ENCODE measurements at regions not wholly inside any gene's neighbourhood (a gene's known extent, or its start where the extent isn't known, plus 50 kb on each side); places are given as distances from the start of the nearest gene placed in this dataset.

- no peak for DNase-seq
Measured at GRCh38 chr6:167759206-167759605, 67.5 kb upstream of the AFDN start.

- no peak for DNase-seq
Measured at GRCh38 chr6:167759912-167760311, 66.8 kb upstream of the AFDN start.

GRCh38 chr6:167760979-167761793 lies 65.5 kb upstream of the AFDN start:
- DNase-seq, result no peak

DNA sequence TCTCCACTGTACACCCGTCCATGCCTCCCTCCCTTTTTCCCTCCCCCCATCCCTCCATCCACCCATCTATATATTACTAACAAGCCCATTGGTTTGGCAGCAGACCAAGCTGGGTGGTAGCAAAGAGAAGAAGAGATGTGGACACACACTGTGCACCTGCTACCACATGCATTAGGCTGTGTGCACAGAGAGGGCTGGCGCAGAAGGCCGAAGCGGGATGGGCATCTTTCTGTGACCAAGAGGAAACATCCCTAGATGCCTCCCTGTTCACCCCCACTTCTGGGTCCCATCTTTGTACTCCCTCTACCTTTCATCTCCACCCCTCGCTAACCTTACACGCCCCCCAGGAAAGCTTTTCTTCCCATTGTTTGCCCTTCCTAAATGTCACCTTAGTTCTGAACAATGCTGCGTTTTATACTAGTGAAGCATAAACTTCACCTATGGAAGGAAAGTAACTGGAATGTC lies 64.9 kb upstream of the AFDN start:
- DNase-seq, result no peak

GRCh38 chr6:167762259-167762962 lies 64.3 kb upstream of the AFDN start:
- no peak for DNase-seq

DNA sequence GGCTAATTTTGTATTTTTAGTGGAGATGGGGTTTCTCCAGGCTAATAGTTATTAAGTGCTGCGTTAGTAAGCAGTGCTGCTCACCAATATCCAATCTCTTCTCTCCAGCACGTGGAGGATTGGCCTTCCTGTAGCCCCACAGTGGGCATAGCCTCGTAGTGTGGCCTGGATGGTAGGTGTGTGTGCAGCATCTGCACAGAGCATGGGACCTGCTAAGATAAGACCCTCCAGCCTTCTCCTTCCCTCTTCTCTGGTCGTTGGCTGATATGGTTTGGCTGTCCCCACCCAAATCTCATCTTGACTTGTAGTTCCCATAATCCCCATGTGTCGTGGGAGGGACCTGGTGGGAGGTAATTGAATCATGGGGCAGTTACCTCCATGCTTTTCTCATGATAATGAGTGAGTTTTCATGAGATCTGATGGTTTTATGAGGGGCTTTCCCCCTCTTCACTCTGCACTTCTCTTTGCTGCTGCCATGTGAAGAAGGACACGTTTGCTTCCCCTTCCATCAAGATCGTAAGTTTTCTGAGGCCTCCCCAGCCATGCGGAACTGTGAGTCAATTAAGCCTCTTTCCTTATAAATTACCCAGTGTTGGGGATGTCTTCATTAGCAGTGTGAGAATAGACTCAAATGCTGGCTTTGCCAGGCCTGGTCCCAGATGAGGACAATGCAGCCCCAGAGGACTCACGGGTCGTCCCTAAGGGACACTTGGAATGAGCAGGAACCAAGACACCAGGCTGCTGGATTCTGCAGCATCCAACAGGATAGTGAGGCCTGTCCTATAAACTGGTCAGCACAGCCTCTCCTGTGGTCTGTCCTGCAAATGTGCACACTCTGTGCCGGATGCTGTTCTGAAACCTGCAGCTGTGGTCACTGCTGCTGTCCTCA lies 63.4 kb upstream of the AFDN start:
- DNase-seq, result no peak

- no peak for DNase-seq
Measured at GRCh38 chr6:167764215-167764614, 62.5 kb upstream of the AFDN start.

DNA sequence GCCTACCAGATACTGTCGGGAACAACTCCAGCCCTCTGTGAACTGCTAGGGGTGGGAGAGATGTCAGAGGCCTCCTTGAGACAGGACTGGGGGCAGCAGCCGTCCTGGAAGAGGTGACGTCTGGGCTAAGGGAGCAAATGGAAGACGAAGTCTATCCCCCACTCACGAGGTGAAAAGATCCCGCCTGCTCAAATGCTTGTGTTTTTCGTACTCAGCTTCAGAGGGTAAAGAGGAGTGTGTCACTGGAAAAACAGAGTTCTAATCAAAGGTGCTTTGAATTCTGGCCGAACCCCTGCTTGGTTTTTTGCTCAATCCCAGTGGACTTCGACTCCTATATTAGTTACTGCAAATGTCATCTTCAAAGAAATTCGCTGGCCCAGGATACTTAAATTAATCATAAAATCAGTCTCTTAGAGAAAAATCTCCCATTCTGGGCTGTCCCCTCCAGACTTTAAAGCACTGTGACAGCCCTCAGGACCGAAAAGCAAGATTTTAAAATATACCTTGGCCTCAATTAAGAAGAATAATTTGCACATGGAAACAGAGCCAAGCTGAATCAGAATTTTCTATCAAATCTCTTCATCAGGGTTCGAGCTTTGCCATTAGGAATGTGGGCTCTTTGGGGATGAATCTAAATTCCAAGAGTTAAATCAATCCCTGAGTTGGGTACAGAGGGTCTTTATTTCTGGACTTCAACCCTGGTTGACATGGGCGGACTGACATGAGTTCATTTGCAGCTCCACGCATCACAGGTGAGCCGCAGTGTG lies 61.8 kb upstream of the AFDN start:
- DNase-seq, result no peak

- no peak for DNase-seq
Measured at GRCh38 chr6:167766986-167767714, 59.6 kb upstream of the AFDN start.

GRCh38 chr6:167767715-167768107 lies 59.0 kb upstream of the AFDN start:
- no peak for DNase-seq

DNA sequence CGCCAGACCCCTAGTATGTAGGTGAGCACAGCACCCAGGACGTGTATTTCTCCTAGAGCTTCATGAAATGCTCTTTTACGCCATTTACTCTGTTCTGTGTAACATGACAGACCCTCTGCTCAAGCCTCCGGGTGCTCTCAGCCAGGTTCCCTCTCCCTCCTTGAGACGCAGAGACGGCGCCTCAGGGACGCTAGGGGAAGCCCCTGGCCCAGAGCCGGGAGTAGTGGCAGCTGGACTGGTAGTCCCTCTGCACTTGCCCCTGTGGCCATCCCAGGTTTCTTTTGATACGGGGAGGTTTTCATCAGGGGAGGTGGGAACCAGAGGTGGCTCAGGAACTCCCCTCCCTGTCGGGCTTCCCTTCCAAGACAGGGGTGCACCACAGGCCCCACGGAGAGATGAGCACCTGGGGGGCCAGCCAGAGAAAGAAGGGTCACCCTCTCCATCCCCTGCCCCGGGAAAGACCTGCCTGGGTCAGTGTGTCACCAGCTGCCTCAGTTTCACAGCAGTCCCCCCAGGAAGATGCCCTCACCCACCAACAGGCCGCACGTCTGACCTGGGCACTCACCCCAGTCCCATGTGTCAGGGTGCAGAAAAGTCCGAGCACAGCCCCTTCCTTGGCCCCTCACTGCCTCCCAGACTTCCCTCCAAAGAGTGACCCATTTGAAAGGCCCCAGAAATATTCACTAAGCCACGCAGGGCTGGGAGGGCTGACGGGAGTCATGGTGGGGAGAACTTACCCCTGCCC lies 58.1 kb upstream of the AFDN start:
- no peak for DNase-seq

DNA sequence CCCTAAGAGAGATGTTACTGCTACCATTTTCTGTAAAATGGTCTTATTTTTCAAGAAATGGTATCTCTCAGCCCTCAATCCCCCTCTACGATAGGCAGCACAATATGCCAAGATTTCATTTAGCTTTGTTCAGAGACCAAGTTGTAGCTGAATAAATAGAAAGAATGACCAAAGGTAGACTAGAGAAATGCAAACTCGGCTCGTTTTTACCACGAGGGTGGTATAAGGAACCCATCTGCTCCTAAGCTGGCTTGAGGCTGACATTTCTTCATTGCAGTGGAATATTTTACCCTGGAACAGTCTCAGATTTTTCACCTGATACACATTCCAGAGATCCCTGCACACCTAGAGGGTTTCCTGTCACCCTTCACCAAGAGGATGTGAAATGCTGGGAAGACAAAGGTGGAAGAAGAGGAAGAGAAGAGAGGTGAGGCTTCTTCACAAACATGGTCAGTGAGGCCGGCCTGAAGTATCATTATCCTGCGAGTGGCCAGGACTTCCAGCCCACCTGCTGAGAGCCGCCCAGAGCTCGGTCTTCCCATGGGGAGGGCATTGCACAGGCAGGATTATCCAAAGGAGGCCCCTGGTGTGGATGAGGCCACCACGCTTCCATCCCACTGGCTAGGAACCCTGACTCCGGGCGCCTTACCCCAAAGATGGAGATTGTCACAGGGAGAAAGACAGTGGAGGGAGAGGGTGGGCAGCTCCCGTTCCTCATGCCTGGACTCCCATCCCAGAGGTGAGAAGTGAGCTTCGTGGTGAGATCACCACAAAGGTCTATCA lies 57.1 kb upstream of the AFDN start:
- DNase-seq, result no peak

DNA sequence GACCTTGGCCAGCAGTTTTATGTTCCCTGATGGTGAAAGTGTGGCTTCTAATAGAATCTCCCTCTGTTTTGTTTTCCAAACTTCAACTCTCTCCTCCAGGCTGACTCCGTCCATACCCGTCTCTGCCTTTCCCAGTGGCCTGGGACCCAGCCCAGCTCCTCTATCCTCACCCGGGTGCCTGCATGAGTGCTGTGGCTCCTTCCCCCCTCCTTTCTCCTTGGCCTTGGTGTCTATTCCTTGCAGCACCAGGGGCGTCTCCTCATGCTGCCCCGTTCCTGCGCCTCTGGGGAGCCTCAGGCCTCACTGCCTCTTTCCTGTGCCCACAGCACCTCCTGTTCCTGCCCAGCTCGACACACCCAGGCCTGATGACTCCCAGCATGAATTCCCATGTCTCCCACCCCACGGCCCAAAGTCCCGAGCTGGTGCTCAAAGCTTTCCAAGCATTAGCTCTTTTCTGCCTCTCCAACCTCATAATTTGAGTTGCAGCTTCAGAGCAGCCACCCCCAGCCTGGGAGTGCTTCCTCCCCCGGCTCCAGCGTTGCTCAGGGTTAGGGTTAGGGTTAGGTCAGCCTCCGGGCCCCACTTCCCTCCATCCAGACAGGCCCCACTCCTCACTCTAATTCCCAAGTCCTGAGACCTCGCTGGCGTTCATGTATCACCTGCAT lies 56.3 kb upstream of the AFDN start:
- no peak for DNase-seq

DNA sequence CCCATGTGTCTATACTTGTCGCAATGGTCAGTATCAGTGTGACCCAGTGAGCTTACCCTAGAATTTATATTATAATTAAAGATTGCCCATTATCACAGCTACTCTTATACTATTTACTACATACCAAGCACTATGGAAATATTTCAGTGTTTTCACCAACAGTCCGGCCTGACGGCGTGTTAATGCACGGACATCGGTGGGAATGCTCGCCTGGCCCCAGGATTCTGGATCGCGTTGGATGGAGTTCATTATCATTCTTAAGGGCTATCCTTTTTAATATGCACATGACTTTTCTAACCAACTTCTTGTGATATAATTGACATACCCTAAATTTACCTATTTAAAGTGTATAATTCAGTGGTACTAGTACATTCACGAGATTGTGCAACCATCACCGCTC lies 51.8 kb upstream of the AFDN start:
- DNase-seq, result no peak

GRCh38 chr6:167776906-167777627 lies 49.6 kb upstream of the AFDN start:
- DNase-seq, result no peak
